NCI-H1048 (cell line): ENCODE measurements at regions not wholly inside any gene's neighbourhood (a gene's known extent, or its start where the extent isn't known, plus 50 kb on each side); places are given as distances from the start of the nearest gene placed in this dataset.
A peak's percentile ranks its signal among the peaks of the same experiment; 100 is the strongest.

Source experiments
- DNase-seq: peaks from one replicate; lab custom pipeline; 2025; lab: John Stamatoyannopoulos, UW

GRCh38 chr2:144215207-144215606 is 304.7 kb downstream of the ZEB2 start:
- no peak for DNase-seq

- no peak for DNase-seq
These were observed 306.1 kb downstream of the ZEB2 start for GRCh38 chr2:144213797-144214196.

GRCh38 chr2:144211826-144212225 is 308.1 kb downstream of the ZEB2 start:
- DNase-seq: no peak

- no peak for DNase-seq
These were observed 308.9 kb downstream of the ZEB2 start for GRCh38 chr2:144211065-144211464.

- DNase-seq: no peak
These were observed 309.8 kb downstream of the ZEB2 start for GRCh38 chr2:144210076-144210475.

- no peak for DNase-seq
These were observed 311.0 kb downstream of the ZEB2 start for GRCh38 chr2:144208924-144209323.

- DNase-seq: no peak
These were observed 313.9 kb downstream of the ZEB2 start for GRCh38 chr2:144206019-144206418.

GRCh38 chr2:144201868-144202468 is 318.0 kb downstream of the ZEB2 start:
- DNase-seq: no peak

- DNase-seq: no peak
These were observed 318.8 kb downstream of the ZEB2 start for GRCh38 chr2:144201126-144201525.

- no peak for DNase-seq
These were observed 321.8 kb downstream of the ZEB2 start for GRCh38 chr2:144198116-144198515.

- DNase-seq: no peak
These were observed 325.4 kb downstream of the ZEB2 start for GRCh38 chr2:144194326-144195071.

- no peak for DNase-seq
These were observed 328.9 kb downstream of the ZEB2 start for GRCh38 chr2:144190908-144191605.

- DNase-seq: peak; percentile 64
These were observed 336.2 kb downstream of the ZEB2 start for GRCh38 chr2:144183727-144184126.

GRCh38 chr2:144181001-144181400 is 338.9 kb downstream of the ZEB2 start:
- no peak for DNase-seq

GRCh38 chr2:144180131-144180530 is 339.8 kb downstream of the ZEB2 start:
- no peak for DNase-seq

GRCh38 chr2:144170179-144170578 is 349.7 kb downstream of the ZEB2 start:
- DNase-seq: no peak

- no peak for DNase-seq
These were observed 353.2 kb downstream of the ZEB2 start for GRCh38 chr2:144166743-144167142.

- DNase-seq: no peak
These were observed 354.2 kb downstream of the ZEB2 start for GRCh38 chr2:144165599-144166250.

GRCh38 chr2:144163592-144163991 is 356.3 kb downstream of the ZEB2 start:
- DNase-seq: peak; percentile 10

- DNase-seq: no peak
These were observed 357.3 kb downstream of the ZEB2 start for GRCh38 chr2:144162652-144163051.

GRCh38 chr2:144161061-144161460 is 358.9 kb downstream of the ZEB2 start:
- no peak for DNase-seq

GRCh38 chr2:144159240-144159639 is 360.7 kb downstream of the ZEB2 start:
- DNase-seq: no peak

- DNase-seq: no peak
These were observed 361.8 kb downstream of the ZEB2 start for GRCh38 chr2:144158096-144158495.
